Activated CD8-positive, alpha-beta T cell treated with anti-CD3 and anti-CD28 coated beads for 36 hours (primary cell): ENCODE measurements at regions not wholly inside any gene's neighbourhood (a gene's known extent, or its start where the extent isn't known, plus 50 kb on each side); places are given as distances from the start of the nearest gene placed in this dataset.

Source experiments
- ATAC-seq: fragments of 200-7000 bp; cut with Tn5 transposase; one replicate; pipeline ENCODE4 v1.10.0; 2021; ENCODE audit warnings: mild to moderate bottlenecking, moderate library complexity
- CTCF ChIA-PET: fragments of 350-600 bp; sonication (Branson Sonifier 250); formaldehyde crosslinking; loops from one replicate; lab custom pipeline; 2021; ENCODE audit warnings: antibody characterized with exemption; lab: Charles Lee
- POLR2A ChIA-PET: fragments of 350-600 bp; sonication (Branson Sonifier 250); formaldehyde crosslinking; loops from one replicate; lab custom pipeline; 2021; ENCODE audit warnings: antibody characterized with exemption; lab: Charles Lee
- DNase-seq: peaks from one replicate; pipeline ENCODE4 v3.0.0-alpha.2; 2020
- H3K27ac Mint-ChIP-seq: one replicate; pipeline ENCODE4 v1.8.0; 2021; ENCODE audit warnings: mild to moderate bottlenecking, mixed read lengths
- H3K27me3 Mint-ChIP-seq: one replicate; pipeline ENCODE4 v1.8.0; 2021; ENCODE audit warnings: mixed read lengths
- H3K36me3 Mint-ChIP-seq: one replicate; pipeline ENCODE4 v1.8.0; 2021; ENCODE audit warnings: low read depth, mixed read lengths
- H3K4me1 Mint-ChIP-seq: one replicate; pipeline ENCODE4 v1.8.0; 2021; ENCODE audit warnings: low read depth, mixed read lengths
- H3K4me3 Mint-ChIP-seq: one replicate; pipeline ENCODE4 v1.8.0; 2021; ENCODE audit warnings: mild to moderate bottlenecking, moderate library complexity, mixed read lengths
- H3K9me3 Mint-ChIP-seq: one replicate; pipeline ENCODE4 v1.8.0; 2021; ENCODE audit warnings: mixed read lengths
- intact Hi-C: fragments of 100-400 bp; cut with micrococcal nuclease; formaldehyde crosslinking; loops from one replicate; pipeline ENCODE4 v1.10.0; 2022
- TF ChIP-seq, protein P1 (sequence below): fragments of 200-600 bp; IDR thresholded peaks from one replicate; pipeline ENCODE4 v1.8.0; 2022; ENCODE audit warnings: antibody characterized with exemption, mild to moderate bottlenecking

DNA sequence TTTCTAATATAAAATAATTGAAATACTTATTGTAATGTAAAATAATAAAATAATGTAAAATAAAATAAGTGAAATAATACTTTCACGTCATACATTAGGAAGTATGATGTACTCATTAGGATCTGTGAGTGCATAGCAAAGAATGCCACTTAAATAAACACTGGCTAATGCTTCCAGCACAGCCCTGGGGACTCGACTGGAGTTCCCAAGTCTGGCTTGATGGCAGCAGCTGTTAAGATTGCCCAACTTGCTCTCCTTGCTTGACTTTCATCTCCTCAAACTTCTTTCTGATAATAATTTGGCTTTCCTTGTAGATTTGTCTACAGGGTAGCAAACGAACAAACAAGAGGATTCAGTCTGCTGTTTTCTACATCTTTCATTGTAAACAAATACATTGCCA lies 191.9 kb downstream of the COG6 start:
- H3K36me3 Mint-ChIP-seq, result peaks cover 2% of the 10 kb centered on the region
- CTCF ChIA-PET, result no interaction called here
- ATAC-seq (no peak), DNase-seq (no peak)
- no peaks in the 10 kb centered on the region for H3K27me3 Mint-ChIP-seq
- H3K4me1 Mint-ChIP-seq, result no peaks in the 10 kb centered on the region
- H3K27ac Mint-ChIP-seq, result no peak overlapping the region
- POLR2A ChIA-PET, result no interaction called here
- peaks cover 9% of the 10 kb centered on the region for H3K9me3 Mint-ChIP-seq
- intact Hi-C loops, result no loop called here
- TF ChIP-seq, protein P1, sequence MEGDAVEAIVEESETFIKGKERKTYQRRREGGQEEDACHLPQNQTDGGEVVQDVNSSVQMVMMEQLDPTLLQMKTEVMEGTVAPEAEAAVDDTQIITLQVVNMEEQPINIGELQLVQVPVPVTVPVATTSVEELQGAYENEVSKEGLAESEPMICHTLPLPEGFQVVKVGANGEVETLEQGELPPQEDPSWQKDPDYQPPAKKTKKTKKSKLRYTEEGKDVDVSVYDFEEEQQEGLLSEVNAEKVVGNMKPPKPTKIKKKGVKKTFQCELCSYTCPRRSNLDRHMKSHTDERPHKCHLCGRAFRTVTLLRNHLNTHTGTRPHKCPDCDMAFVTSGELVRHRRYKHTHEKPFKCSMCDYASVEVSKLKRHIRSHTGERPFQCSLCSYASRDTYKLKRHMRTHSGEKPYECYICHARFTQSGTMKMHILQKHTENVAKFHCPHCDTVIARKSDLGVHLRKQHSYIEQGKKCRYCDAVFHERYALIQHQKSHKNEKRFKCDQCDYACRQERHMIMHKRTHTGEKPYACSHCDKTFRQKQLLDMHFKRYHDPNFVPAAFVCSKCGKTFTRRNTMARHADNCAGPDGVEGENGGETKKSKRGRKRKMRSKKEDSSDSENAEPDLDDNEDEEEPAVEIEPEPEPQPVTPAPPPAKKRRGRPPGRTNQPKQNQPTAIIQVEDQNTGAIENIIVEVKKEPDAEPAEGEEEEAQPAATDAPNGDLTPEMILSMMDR, result no peak
- no peak overlapping the region for H3K4me3 Mint-ChIP-seq

DNA sequence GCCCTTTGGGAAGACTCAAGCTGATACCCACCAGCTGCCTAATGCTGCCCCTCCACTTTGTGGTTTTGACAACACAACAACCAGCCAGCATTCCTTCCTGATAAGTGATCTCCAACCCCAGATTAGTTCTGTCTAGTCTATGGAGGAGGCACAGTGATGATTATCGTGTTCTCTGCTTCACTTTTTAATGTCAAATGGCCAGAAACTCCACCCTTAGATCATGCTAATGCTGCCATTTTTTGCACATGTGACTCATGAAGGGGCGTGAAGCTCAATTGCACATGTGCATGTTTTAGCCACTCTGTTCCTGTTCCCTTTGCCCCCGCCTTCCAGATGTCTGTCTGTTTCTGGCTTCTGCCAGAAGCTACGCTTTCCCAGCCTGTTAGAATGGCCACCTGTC lies 199.8 kb downstream of the COG6 start:
- CTCF ChIA-PET, result no interaction called here
- peaks cover 17% of the 10 kb centered on the region for H3K9me3 Mint-ChIP-seq

DNA sequence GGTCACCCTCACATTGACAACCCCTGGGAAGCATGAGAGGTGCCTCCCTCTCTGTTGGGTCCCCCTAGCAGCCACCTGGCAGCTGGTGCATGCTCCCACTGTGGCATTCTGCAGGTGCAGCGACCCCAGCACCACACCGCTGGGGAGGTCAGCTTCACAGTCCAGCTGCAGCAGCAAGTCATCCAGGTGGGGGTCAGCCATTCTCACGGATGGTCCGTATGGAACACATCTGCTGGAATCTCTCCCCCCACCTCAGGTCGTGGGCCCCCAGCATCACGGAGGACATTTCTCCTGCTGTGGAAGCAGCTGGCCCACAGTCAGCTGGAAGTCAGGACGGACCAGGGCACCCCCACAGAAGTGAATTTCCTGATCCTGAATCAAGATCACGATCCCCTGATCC lies 201.3 kb downstream of the COG6 start:
- ATAC-seq (no peak), DNase-seq (no peak)
- Mint-ChIP-seq H3K27ac (no peak overlapping the region), H3K27me3 (peaks cover 13% of the 10 kb centered on the region), H3K4me3 (no peak overlapping the region), H3K4me1 (no peaks in the 10 kb centered on the region), H3K9me3 (peaks cover 11% of the 10 kb centered on the region), H3K36me3 (peaks cover 5% of the 10 kb centered on the region)
- intact Hi-C loops, result no loop called here
- TF ChIP-seq, protein P1, result no peak
- ChIA-PET POLR2A (no interaction called here), CTCF (no interaction called here)

More for the DNA sequence above, 199.8 kb downstream of the COG6 start:
- H3K4me3 Mint-ChIP-seq, result no peak overlapping the region
- H3K27me3 Mint-ChIP-seq, result peaks cover 12% of the 10 kb centered on the region
- TF ChIP-seq, protein P1, result no peak
- intact Hi-C loops, result no loop called here
- no peak overlapping the region for H3K27ac Mint-ChIP-seq
- DNase-seq, result no peak
- H3K4me1 Mint-ChIP-seq, result no peaks in the 10 kb centered on the region
- POLR2A ChIA-PET, result no interaction called here
- peak; percentile 45 for ATAC-seq
- peaks cover 5% of the 10 kb centered on the region for H3K36me3 Mint-ChIP-seq

DNA sequence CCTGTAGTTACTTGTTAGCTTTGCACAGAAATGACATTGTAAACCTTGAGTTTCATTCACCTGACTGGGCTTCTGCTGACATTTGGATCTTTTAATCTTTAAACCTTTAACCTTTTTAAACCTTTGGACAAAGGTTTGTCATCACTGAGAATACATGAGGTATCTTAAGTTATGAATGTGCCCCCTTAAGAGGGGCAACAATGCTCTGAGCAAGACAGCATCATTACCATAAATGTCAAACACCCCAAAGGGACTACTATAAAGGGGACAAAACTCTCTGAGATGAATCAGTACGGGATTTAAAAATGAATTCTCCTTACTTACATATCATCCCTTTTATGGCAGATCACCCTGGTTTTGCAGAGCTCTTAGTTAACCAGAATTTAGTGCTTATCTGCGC lies 203.3 kb downstream of the COG6 start:
- no peaks in the 10 kb centered on the region for H3K4me1 Mint-ChIP-seq
- intact Hi-C loops, result no loop called here

DNA sequence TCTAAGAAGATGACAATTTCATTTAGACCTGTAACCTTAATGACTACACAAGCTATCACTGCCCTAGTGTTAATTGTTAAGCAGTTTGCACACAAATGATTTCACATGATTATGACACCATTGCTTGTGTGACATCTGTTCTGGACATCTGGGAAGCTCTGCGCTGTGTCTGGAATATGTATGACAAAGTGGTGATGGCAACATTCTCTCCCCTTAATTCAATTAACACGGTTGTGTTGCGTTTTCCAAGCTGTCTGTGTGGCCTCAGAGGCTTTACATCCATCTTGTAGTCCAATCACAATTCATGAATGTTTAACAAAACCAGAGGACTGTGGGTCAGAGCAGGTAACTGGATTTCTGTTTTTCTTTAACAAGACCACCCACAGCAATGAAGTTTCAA lies 204.4 kb downstream of the COG6 start:
- peaks cover 8% of the 10 kb centered on the region for H3K27me3 Mint-ChIP-seq
- H3K4me1 Mint-ChIP-seq, result no peaks in the 10 kb centered on the region
- TF ChIP-seq, protein P1, result no peak
- H3K36me3 Mint-ChIP-seq, result no peaks in the 10 kb centered on the region
- no peaks in the 10 kb centered on the region for H3K9me3 Mint-ChIP-seq
- CTCF ChIA-PET, result interaction anchor here (1.1 kb wide), 1 partner anchor 83 kb away, joined by 6 read pairs; no protein-coding TSS in a partner anchor
- ATAC-seq (no peak), DNase-seq (no peak)
- no peak overlapping the region for H3K4me3 Mint-ChIP-seq
- intact Hi-C loops, result no loop called here
- H3K27ac Mint-ChIP-seq, result no peak overlapping the region
- POLR2A ChIA-PET, result no interaction called here

More for the DNA sequence above, 203.3 kb downstream of the COG6 start:
- DNase-seq (no peak), ATAC-seq (no peak)
- no peak overlapping the region for H3K4me3 Mint-ChIP-seq
- ChIA-PET CTCF (interaction anchor here (1.1 kb wide), 1 partner anchor 84 kb away, joined by 6 read pairs; no protein-coding TSS in a partner anchor), POLR2A (interaction anchor here (0.6 kb wide), 1 partner anchor 716 kb away, joined by 3 read pairs; no protein-coding TSS in a partner anchor)
- peaks cover 4% of the 10 kb centered on the region for H3K9me3 Mint-ChIP-seq
- no peak overlapping the region for H3K27ac Mint-ChIP-seq
- TF ChIP-seq, protein P1, result no peak
- no peaks in the 10 kb centered on the region for H3K36me3 Mint-ChIP-seq
- peaks cover 10% of the 10 kb centered on the region for H3K27me3 Mint-ChIP-seq
